Fibroblast of skin of back (primary cell): ENCODE measurements at regions not wholly inside any gene's neighbourhood (a gene's known extent, or its start where the extent isn't known, plus 50 kb on each side); places are given as distances from the start of the nearest gene placed in this dataset.
"Not testable (repeated sequence)": the region's sequence is repeated elsewhere in the genome, so short reads cannot be mapped to it uniquely, and the experiment has no call there.

Experiments
- DNase-seq: peaks from one replicate; pipeline ENCODE4 v3.0.0-alpha.2; 2013

GRCh38 chr18:8913606-8914403, 188.7 kb upstream of the NDUFV2 start:
- DNase-seq: not testable (repeated sequence)

- not testable (repeated sequence) for DNase-seq
These were observed 187.9 kb upstream of the NDUFV2 start for GRCh38 chr18:8914404-8915264.

GRCh38 chr18:8920856-8921787, 181.4 kb upstream of the NDUFV2 start:
- DNase-seq: not testable (repeated sequence)

GRCh38 chr18:8926464-8926863, 176.0 kb upstream of the NDUFV2 start:
- no peak for DNase-seq

- DNase-seq: no peak
These were observed 174.5 kb upstream of the NDUFV2 start for GRCh38 chr18:8928044-8928443.

- no peak for DNase-seq
These were observed 173.4 kb upstream of the NDUFV2 start for GRCh38 chr18:8928847-8929780.

- DNase-seq: peak; percentile 39
These were observed 171.4 kb upstream of the NDUFV2 start for GRCh38 chr18:8930990-8931616.

GRCh38 chr18:8932866-8933265, 169.6 kb upstream of the NDUFV2 start:
- no peak for DNase-seq

GRCh38 chr18:8933714-8934284, 168.7 kb upstream of the NDUFV2 start:
- DNase-seq: no peak

- not testable (repeated sequence) for DNase-seq
These were observed 167.2 kb upstream of the NDUFV2 start for GRCh38 chr18:8935346-8935745.

- DNase-seq: no peak
These were observed 165.9 kb upstream of the NDUFV2 start for GRCh38 chr18:8936619-8937018.

GRCh38 chr18:8937160-8938094, 165.1 kb upstream of the NDUFV2 start:
- peak; percentile 67 for DNase-seq

GRCh38 chr18:8938817-8939216, 163.7 kb upstream of the NDUFV2 start:
- no peak for DNase-seq

GRCh38 chr18:8942021-8942908, 160.2 kb upstream of the NDUFV2 start:
- DNase-seq: peak; percentile 35

- DNase-seq: no peak
These were observed 159.5 kb upstream of the NDUFV2 start for GRCh38 chr18:8942909-8943545.

GRCh38 chr18:8943900-8944870, 158.3 kb upstream of the NDUFV2 start:
- DNase-seq: peak; percentile 85

GRCh38 chr18:8944871-8945245, 157.6 kb upstream of the NDUFV2 start:
- DNase-seq: no peak
